DMS53 (cell line): ENCODE measurements at regions not wholly inside any gene's neighbourhood (a gene's known extent, or its start where the extent isn't known, plus 50 kb on each side); places are given as distances from the start of the nearest gene placed in this dataset.

Experiments used
- DNase-seq: peaks from one replicate; lab custom pipeline; 2025; lab: John Stamatoyannopoulos, UW

DNA sequence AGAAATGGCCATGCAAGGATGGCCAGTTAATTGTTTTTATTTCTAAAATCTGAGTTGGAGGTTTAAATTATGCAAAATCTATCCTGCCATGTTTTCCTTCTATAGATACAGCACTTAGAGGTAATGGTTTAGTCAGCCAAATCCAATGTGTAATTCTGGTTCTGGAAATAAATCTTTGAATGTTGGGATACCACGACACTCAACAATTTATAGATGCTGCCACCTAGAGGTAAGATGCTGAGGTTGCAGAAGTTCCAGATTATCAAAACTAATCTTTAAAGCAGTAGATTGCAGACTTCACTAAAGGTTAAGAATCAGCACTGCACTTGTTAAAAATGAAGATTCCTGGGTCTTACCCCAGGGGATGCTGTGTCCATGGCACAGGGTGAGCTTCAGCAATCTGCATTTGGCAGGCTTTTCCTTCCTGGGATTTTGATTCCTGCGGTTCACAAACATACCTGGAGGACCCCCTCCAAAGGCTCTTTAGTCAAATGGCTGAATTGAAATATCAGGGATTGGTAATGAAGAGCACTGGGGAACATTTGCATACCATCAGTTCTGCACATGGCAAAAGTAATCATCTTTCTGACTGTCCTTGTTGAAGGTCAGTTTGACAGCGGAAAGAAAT, 53.4 kb upstream of the ANO4 start:
- peak; percentile 72 for DNase-seq

GRCh38 chr12:100743060-100743459, 51.5 kb upstream of the ANO4 start:
- DNase-seq = no peak
